Limb (tissue), 2 donors: ENCODE measurements at regions not wholly inside any gene's neighbourhood (a gene's known extent, or its start where the extent isn't known, plus 50 kb on each side); places are given as distances from the start of the nearest gene placed in this dataset.

ENCODE experiments used
- DNase-seq, 2 donors: peaks; one replicate each; pipeline ENCODE4 v3.0.0-alpha.2; 2016; ENCODE audit errors: extremely low spot score in 2 of 2

- DNase-seq: no peak
These were observed 171.2 kb downstream of the ZNF365 start for GRCh38 chr10:62545160-62546066.

- no peak for DNase-seq
These were observed 174.5 kb downstream of the ZNF365 start for GRCh38 chr10:62548686-62549085.

GRCh38 chr10:62550173-62550572, 176.0 kb downstream of the ZNF365 start:
- DNase-seq: no peak

- DNase-seq: peak in 1 of 2 donors; percentile 38
These were observed 180.5 kb downstream of the ZNF365 start for GRCh38 chr10:62554632-62555199.

DNA sequence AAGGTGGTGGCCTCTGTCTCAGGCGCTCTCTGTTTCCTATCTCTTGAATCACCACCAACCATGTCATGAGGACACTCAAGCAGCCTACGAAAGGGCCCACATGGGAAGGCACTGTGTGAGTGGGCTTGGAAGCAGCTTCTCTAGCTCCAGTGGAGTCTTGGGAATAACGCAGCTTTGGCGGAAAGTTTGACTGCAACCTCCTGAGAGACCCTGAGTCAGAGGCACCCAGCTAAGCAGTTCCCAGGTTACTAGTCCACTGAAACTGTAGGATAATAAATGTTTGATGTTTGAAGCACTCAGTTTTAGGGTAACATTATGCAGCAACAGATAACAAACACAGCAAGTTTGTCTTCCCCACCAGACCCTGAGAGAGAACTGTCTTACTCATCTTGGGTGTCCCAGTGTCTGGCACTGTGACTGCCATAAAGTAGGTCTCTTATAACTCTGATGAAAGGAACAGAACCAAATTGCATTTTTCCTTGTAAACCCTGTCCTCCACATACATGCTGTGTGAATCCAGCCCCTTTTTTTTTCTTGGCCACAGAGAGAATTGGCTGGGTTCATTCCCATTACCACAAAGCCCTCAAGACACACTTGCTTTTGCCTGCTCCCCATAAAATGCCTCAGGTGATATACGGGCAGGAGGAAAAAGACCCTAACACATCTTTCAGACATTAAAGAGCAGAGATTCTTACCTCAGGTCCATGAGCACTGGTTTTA, 185.5 kb downstream of the ZNF365 start:
- DNase-seq: no peak

DNA sequence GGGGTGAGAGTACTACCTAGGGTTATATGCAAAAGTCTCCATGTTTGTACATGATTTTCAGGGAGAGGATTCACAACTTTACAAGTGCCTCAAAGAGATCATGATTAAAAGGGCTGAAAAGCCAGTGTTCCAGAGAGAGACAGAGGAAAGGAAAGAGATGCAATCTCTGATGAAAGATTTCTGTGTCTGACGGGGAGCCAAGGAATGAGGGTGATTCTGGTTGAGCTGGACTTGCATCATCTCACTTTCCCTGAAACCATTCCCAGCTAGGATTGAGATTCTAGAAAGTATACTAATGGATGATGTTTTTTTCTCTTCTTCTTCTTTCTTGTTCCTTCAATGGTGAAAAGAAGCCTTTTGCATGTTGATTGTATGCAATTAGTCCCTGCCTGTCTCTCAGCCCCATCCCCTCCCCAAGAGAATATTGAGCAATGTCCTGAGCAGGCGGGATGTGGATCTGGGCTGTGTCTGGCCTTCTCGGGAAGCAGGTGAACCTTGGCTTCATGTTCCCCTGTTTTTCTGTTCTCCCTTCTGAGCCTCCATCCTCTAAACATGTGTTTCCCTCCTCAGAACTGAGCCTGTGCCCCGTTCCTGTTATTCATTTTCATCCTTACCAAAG, 186.1 kb downstream of the ZNF365 start:
- DNase-seq: no peak

DNA sequence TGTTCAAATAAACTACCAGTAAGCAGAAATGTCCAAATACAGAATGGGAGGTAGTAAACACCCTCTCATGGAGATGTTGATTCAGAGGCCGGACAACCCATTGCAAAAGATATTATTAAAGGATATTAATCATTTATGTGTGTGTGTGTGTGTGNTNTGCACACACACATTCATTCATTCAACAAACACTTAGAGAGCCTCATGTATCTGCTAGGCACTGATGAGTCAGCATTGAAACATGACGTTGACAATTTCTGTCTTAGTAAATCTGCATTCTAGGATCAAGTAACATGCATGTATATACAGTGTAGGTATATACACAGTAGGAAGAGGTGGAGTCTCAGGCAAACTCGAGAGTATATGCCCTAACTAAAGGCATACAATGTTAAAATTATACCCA, 187.0 kb downstream of the ZNF365 start:
- DNase-seq: no peak

DNA sequence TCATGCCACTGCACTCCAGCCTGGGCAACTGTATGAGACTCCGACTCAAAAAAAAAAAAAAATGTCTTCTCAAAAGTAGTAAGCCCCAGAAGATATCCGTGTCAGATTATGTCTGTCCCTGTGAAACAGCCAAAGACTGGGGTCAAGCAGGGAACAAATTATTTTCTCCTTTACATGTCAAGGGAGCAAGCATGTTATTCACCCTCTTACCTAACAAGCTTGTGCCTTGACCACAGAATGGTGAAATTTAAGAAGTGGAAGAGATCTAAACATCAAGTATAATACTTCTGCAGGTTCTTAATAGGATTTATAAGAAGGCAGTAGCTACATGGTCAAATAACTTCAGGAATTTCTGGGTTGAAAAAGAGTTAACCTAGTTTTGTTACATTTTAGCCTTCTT, 187.9 kb downstream of the ZNF365 start:
- no peak for DNase-seq

- DNase-seq: no peak
These were observed 188.6 kb downstream of the ZNF365 start for GRCh38 chr10:62562795-62563194.

DNA sequence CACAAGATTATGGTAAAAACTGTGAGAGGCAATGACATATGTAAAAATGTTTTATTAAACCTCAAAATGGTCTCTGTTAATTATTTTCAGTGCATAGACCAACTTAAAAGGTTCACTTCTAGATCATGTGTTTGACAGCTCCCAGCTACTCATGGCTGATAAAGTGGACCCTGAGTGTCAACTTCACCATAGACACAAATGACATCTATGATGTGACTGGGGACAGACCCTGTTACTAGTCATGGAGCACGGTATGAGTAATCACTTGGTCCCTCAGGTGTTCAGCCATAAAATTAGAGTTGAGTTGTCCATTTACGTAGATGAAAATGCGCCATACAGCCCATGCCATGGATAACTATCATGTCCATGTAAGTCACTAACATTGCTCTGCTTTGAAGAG, 199.8 kb downstream of the ZNF365 start:
- no peak for DNase-seq

DNA sequence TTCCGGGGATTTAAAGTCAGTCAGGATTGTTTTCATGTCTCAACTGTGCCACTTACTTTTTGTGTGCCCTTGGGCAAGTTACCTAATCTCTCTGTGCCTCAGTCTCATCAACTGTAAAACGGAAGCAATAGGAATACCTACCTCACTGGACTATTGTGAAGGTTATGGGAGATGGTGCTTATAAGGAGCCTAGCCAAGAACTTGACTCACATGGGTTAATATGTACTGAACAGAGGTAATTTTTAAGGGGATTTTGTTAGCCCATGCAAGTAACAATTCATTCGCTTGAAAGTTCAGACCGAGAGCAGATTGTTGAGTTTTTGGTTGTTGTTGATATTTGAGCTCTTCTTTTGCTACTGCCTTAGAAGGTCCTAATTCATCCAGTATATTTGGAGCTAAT, 202.9 kb downstream of the ZNF365 start:
- DNase-seq: no peak

DNA sequence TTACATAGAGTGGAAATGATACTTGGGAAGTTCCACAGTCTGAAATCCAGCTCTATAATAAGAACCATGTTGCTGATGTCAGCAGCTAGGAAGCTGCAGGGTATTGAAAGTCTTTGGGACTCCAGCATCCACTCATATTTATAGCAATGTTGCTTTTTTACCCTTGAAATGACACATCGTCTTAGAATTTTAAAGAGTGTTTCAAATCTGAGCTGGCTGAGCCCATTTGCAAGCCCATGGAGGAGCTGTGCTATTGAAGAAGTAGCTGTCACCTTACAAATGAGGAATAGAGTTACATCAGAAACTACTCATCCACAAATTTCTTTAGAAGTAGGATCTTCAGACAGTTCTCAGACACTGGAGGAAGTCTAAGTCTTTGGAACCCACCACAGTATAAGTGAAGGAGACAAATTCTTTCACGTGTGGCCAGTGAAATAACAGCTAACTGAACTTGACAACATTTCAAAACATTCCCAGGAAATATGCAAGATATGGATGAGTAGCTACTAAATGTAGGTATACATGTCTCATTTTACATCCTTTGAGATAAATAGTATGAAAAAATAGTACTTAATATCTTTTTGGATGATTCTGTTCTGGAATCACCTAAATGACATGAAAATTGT, 203.6 kb downstream of the ZNF365 start:
- DNase-seq: no peak

GRCh38 chr10:62578301-62578700, 204.1 kb downstream of the ZNF365 start:
- no peak for DNase-seq

DNA sequence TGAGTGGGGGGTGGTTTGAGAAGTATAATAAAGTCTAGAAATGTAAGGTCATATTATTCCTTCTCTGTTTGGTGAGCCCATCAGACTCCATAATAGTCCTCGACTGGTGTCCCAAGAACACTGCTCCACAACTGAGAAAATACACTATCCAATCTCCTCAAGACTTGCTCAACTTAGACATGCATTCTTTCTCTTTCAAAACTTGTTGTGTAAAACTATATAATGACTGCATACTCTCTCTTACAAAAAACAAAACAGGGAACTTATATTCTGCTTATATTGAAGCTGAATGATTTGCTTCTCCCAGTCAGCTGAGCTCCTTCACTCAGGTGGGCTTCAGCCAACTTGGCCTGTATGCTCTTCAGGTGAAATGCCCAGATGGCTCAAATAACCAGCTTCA, 204.7 kb downstream of the ZNF365 start:
- DNase-seq: no peak

- no peak for DNase-seq
These were observed 206.2 kb downstream of the ZNF365 start for GRCh38 chr10:62580396-62580795.

DNA sequence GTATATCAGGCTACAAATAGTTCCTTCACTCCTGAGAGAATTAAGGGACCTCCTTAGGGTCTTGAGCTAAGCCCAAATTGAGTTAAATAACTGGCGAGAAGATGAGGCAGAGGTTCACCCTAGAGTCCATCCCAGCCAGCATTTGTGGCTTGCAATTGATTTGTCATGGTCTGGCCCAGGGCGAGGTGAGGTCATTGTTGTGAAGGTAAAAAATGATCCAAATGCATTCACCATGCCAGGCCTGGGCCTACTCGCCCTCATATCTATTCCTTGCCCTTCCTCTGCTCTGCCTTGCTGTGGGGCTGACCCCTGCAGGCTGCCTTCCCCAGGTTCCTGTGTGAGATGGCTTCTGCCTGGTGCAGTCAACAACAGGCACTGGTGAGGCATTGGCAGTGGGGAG, 207.2 kb downstream of the ZNF365 start:
- DNase-seq: no peak

DNA sequence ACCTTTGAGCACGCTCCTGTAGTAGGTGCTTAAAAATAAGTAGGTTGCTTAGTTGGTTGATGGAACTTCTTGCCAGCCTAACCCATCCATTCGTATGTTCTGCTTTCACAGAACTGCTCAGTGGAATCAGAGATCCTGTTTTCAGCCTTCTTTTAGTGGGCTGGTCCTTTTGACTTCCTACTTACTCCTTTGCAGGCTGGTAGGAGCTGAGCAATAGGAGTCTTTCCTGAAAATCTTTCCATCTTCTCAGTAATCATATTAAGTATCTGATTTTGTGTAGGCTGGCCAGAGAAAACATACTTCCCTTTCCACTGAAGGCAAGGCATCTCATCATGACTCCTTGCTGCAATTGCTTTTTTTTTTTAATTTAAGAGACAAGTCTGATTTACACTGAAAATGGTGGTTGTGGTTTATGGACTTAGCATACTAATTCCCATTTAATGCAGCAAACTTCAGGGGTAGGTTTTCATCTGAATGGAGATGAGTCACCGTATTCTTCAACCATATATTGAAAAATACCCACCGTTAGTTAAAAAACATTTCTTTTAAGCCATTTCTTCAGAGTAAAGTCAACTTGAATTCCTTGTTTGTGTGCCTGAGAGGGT, 208.0 kb downstream of the ZNF365 start:
- DNase-seq: no peak

DNA sequence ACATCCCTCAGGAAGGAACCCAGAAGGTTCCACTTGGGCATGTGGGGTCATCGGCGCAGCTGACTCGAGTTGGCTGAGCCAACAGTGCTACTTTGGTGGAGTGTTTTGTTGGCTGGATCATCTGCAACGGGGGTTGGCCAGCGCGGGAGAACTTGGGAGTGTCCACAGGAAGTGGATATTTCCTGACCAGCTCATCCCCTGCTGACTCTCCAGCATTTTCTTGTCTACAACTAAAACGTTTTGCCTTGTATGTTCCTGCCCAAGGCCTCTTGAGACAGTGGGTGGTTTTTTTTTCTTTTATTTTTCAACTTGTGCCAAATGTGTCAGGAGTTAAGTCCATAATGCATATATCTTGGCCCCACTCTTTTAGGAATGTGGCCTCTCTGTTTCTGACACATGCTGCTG, 208.6 kb downstream of the ZNF365 start:
- DNase-seq: no peak

- DNase-seq: no peak
These were observed 209.9 kb downstream of the ZNF365 start for GRCh38 chr10:62583876-62584615.

DNA sequence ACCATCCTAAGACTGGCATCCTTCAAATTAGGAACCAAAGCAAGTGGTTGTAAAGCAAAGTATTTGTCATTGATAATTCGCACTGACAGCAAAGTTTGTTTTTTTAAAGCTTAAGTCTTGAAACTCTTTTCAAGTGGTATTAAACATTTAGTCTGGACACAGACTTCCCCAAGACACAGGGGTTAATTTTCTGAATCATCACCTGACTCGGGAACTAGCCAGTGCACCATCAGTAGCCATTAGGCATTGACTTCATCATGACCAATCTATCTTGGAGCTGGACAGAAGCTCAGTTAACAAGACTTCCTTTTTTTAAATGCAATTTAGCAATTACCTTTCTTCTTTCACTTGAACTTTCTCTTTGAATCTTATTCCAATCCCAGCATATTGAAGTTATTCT, 210.6 kb downstream of the ZNF365 start:
- no peak for DNase-seq
